GM23338 (cell line): ENCODE measurements at regions not wholly inside any gene's neighbourhood (a gene's known extent, or its start where the extent isn't known, plus 50 kb on each side); places are given as distances from the start of the nearest gene placed in this dataset.

ENCODE experiments used
- ATAC-seq: fragments of 200-7000 bp; cut with Tn5 transposase; 3 replicates; pipeline ENCODE4 v1.9.1; 2020
- DNase-seq: peaks from one replicate; pipeline ENCODE4 v3.0.0-alpha.2; 2015; ENCODE audit warnings: low spot score
- H2AFZ ChIP-seq: fragments of 200-600 bp; sonication (generic); 2 replicates; pipeline ENCODE4 v1.8.0; 2016; ENCODE audit warnings: antibody characterized with exemption, mild to moderate bottlenecking, moderate library complexity
- H3F3A ChIP-seq: fragments of 200-600 bp; sonication (generic); replicated peaks from 2 replicates; pipeline ENCODE4 v1.8.0; 2017; ENCODE audit warnings: antibody characterized with exemption, mixed run types, low read depth
- H3K27ac ChIP-seq: fragments of 200-600 bp; sonication (generic); 2 replicates; pipeline ENCODE4 v1.6.1; 2016; ENCODE audit warnings: low read depth
- H3K27me3 ChIP-seq: fragments of 200-600 bp; sonication (generic); 2 replicates; pipeline ENCODE4 v1.8.0; 2016; ENCODE audit warnings: mild to moderate bottlenecking, mixed run types, moderate library complexity; ENCODE audit not compliant: insufficient read depth
- H3K36me3 ChIP-seq: fragments of 200-600 bp; sonication (generic); 2 replicates; pipeline ENCODE4 v1.8.0; 2016; ENCODE audit warnings: mild to moderate bottlenecking; ENCODE audit not compliant: insufficient read depth
- H3K4me1 ChIP-seq: fragments of 200-600 bp; sonication (generic); 2 replicates; pipeline ENCODE4 v1.8.0; 2016; ENCODE audit warnings: mild to moderate bottlenecking, moderate library complexity; ENCODE audit not compliant: insufficient read depth
- H3K4me2 ChIP-seq: fragments of 200-600 bp; sonication (generic); 2 replicates; pipeline ENCODE4 v1.7.1; 2017; ENCODE audit warnings: mixed run types
- H3K4me3 ChIP-seq: fragments of 200-600 bp; sonication (generic); 2 replicates; pipeline ENCODE4 v1.6.1; 2016; ENCODE audit warnings: mixed run types
- H3K79me2 ChIP-seq: fragments of 200-600 bp; sonication (generic); replicated peaks from 2 replicates; pipeline ENCODE4 v1.8.0; 2017; ENCODE audit warnings: mild to moderate bottlenecking; ENCODE audit not compliant: insufficient read depth
- H3K9me2 ChIP-seq: fragments of 200-600 bp; sonication (generic); 2 replicates; pipeline ENCODE4 v1.8.0; 2017; ENCODE audit not compliant: insufficient read depth
- H4K20me1 ChIP-seq: fragments of 200-600 bp; sonication (generic); replicated peaks from 2 replicates; pipeline ENCODE4 v1.8.0; 2017; ENCODE audit warnings: mild to moderate bottlenecking; ENCODE audit not compliant: insufficient read depth
- H3K27ac Mint-ChIP-seq: 2 replicates; pipeline ENCODE4 v1.8.0; 2020; ENCODE audit warnings: inconsistent platforms, mild to moderate bottlenecking, moderate library complexity, mixed read lengths
- H3K27me3 Mint-ChIP-seq: 3 replicates; pipeline ENCODE4 v1.8.0; 2022; ENCODE audit warnings: low read depth, mild to moderate bottlenecking, moderate library complexity, mixed read lengths, inconsistent platforms; ENCODE audit not compliant: insufficient read depth, poor library complexity
- H3K36me3 Mint-ChIP-seq: 3 replicates; pipeline ENCODE4 v1.8.0; 2021; ENCODE audit warnings: low read depth, mild to moderate bottlenecking, inconsistent platforms, moderate library complexity, mixed read lengths
- H3K4me1 Mint-ChIP-seq: 3 replicates; pipeline ENCODE4 v1.8.0; 2020; ENCODE audit warnings: mild to moderate bottlenecking, inconsistent platforms, mixed read lengths
- H3K4me3 Mint-ChIP-seq: 3 replicates; pipeline ENCODE4 v1.8.0; 2021; ENCODE audit warnings: moderate library complexity, mild to moderate bottlenecking, inconsistent platforms, mixed read lengths
- H3K9me3 Mint-ChIP-seq: 3 replicates; pipeline ENCODE4 v1.8.0; 2020; ENCODE audit warnings: moderate library complexity, mild to moderate bottlenecking, inconsistent platforms, mixed read lengths
- CREB1 ChIP-seq: fragments of 250-450 bp; sonication (Bioruptor Pico); IDR thresholded peaks from 2 replicates; pipeline ENCODE4 v1.5.0; 2020; ENCODE audit warnings: low read depth, mild to moderate bottlenecking, moderate library complexity
- CTCF ChIP-seq, 2 experiments: fragments of 200-600 bp in 1 of 2; sonication (generic) in 1 of 2; conservative IDR thresholded peaks; 2 replicates each; pipeline versions ENCODE4 v1.5.1 to v1.6.1; 2016 to 2017; ENCODE audit warnings: antibody characterized with exemption in 2 of 2, low read depth in 2 of 2, mild to moderate bottlenecking in 2 of 2, moderate library complexity in 1 of 2
- EZH2 ChIP-seq: fragments of 200-600 bp; sonication (generic); IDR thresholded peaks from one replicate; pipeline ENCODE4 v1.8.0; 2017; ENCODE audit warnings: antibody characterized with exemption, mild to moderate bottlenecking, low read depth; ENCODE audit not compliant: unreplicated experiment
- EZH2phosphoT487 ChIP-seq: fragments of 200-600 bp; sonication (generic); IDR thresholded peaks from one replicate; pipeline ENCODE4 v1.8.1; 2018; ENCODE audit warnings: antibody characterized with exemption; ENCODE audit not compliant: unreplicated experiment
- JUNB ChIP-seq: IDR thresholded peaks from one replicate; pipeline ENCODE4 v1.6.1; 2016; ENCODE audit warnings: antibody characterized with exemption; ENCODE audit not compliant: unreplicated experiment
- NANOG ChIP-seq: IDR thresholded peaks from 2 replicates; pipeline ENCODE4 v1.6.1; 2016; ENCODE audit warnings: antibody characterized with exemption, borderline replicate concordance
- POLR2AphosphoS5 ChIP-seq: IDR thresholded peaks from 2 replicates; pipeline ENCODE4 v1.6.1; 2016; ENCODE audit warnings: antibody characterized with exemption, low read depth
- REST ChIP-seq: IDR thresholded peaks from one replicate; pipeline ENCODE4 v1.6.1; 2018; ENCODE audit warnings: antibody characterized with exemption; ENCODE audit not compliant: unreplicated experiment
- STAT1 ChIP-seq: IDR thresholded peaks from one replicate; pipeline ENCODE4 v1.6.1; 2016; ENCODE audit warnings: antibody characterized with exemption; ENCODE audit not compliant: unreplicated experiment
- ZNF114 ChIP-seq: fragments of 250-450 bp; sonication (Bioruptor Pico); IDR thresholded peaks from 2 replicates; pipeline ENCODE4 v1.5.0; 2020; ENCODE audit warnings: mild to moderate bottlenecking, moderate library complexity
- ZNF331 ChIP-seq: fragments of 250-450 bp; sonication (Bioruptor Pico); IDR thresholded peaks from 2 replicates; pipeline ENCODE4 v1.5.0; 2020; ENCODE audit warnings: low read depth, mild to moderate bottlenecking, moderate library complexity
- ZNF462 ChIP-seq: fragments of 250-450 bp; sonication (Bioruptor Pico); IDR thresholded peaks from 2 replicates; pipeline ENCODE4 v1.5.0; 2020; ENCODE audit warnings: mild to moderate bottlenecking, moderate library complexity
- TF ChIP-seq, protein P1 (sequence below): IDR thresholded peaks from 2 replicates; pipeline ENCODE4 v1.6.1; 2016; ENCODE audit warnings: antibody characterized with exemption

GRCh38 chr6:72458521-72458920 is 163.3 kb upstream of the KCNQ5 start:
- TF ChIP-seq CTCF (conservative IDR thresholded peaks at IDR 0.05; ENCODE audit: low read depth in 2 of 2) (no peak), EZH2 (no peak), CREB1 (CRISPR knock-in tag) (no peak), ZNF462 (no peak), ZNF114 (CRISPR knock-in tag) (no peak), POLR2AphosphoS5 (no peak), ZNF331 (CRISPR knock-in tag) (no peak), NANOG (no peak), JUNB (no peak), STAT1 (no peak), EZH2phosphoT487 (no peak), REST (no peak)
- TF ChIP-seq, protein P1, sequence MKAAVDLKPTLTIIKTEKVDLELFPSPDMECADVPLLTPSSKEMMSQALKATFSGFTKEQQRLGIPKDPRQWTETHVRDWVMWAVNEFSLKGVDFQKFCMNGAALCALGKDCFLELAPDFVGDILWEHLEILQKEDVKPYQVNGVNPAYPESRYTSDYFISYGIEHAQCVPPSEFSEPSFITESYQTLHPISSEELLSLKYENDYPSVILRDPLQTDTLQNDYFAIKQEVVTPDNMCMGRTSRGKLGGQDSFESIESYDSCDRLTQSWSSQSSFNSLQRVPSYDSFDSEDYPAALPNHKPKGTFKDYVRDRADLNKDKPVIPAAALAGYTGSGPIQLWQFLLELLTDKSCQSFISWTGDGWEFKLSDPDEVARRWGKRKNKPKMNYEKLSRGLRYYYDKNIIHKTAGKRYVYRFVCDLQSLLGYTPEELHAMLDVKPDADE, result no peak
- Mint-ChIP-seq H3K4me1 (no peaks in the 10 kb centered on the region), H3K27ac (no peak overlapping the region), H3K27me3 (no peaks in the 10 kb centered on the region), H3K9me3 (no peaks in the 10 kb centered on the region), H3K36me3 (no peaks in the 10 kb centered on the region), H3K4me3 (no peak overlapping the region)
- no peaks in the 10 kb centered on the region for H3K36me3 ChIP-seq
- H3K4me3 ChIP-seq, result no peak overlapping the region
- H3K27me3 ChIP-seq, result no peaks in the 10 kb centered on the region
- no peaks in the 10 kb centered on the region for H4K20me1 ChIP-seq
- H3K4me1 ChIP-seq, result no peaks in the 10 kb centered on the region
- no peak overlapping the region for H3K27ac ChIP-seq
- no peak overlapping the region for H2AFZ ChIP-seq
- no peak for ATAC-seq
- no peak overlapping the region for H3K4me2 ChIP-seq
- no peaks in the 10 kb centered on the region for H3K9me2 ChIP-seq
- no peaks in the 10 kb centered on the region for H3F3A ChIP-seq
- H3K79me2 ChIP-seq, result no peaks in the 10 kb centered on the region
- DNase-seq, result no peak
